H1 (cell line): ENCODE measurements at regions not wholly inside any gene's neighbourhood (a gene's known extent, or its start where the extent isn't known, plus 50 kb on each side); places are given as distances from the start of the nearest gene placed in this dataset.

ENCODE experiments used
- EZH2 ChIP-seq: fragments of 200-600 bp; sonication (generic); IDR thresholded peaks from 2 replicates; pipeline ENCODE4 v1.7.1; 2012; ENCODE audit warnings: low read depth, mild to moderate bottlenecking, moderate library complexity, low read length, inconsistent platforms; ENCODE audit not compliant: severe bottlenecking
- GTF2F1 ChIP-seq: IDR thresholded peaks from 2 replicates; pipeline ENCODE4 v1.6.1; 2012; ENCODE audit warnings: low read depth, low read length, improper control_type of control experiment, borderline replicate concordance
- MAFK ChIP-seq: IDR thresholded peaks from 2 replicates; pipeline ENCODE4 v1.6.1; 2012; ENCODE audit warnings: low read depth, mild to moderate bottlenecking, improper control_type of control experiment, low read length
- POLR2A ChIP-seq, 2 experiments: IDR thresholded peaks; 1 replicate in 1 of 2; 2 replicates in 1 of 2; pipeline ENCODE4 v1.6.1; 2011; ENCODE audit warnings: low read depth in 2 of 2, low read length in 2 of 2, mild to moderate bottlenecking in 2 of 2; ENCODE audit errors: control extremely low read depth in 1 of 2
- RAD21 ChIP-seq, 2 experiments: IDR thresholded peaks in 1 of 2; conservative IDR thresholded peaks in 1 of 2; 2 replicates each; pipeline ENCODE4 v1.6.1; 2011; ENCODE audit warnings: low read depth in 2 of 2, low read length in 2 of 2, improper control_type of control experiment in 1 of 2, inconsistent platforms in 1 of 2, mild to moderate bottlenecking in 1 of 2, moderate library complexity in 1 of 2
- SP2 ChIP-seq: IDR thresholded peaks from 2 replicates; pipeline ENCODE4 v1.6.1; 2012; ENCODE audit warnings: mild to moderate bottlenecking, low read length, inconsistent platforms
- TF ChIP-seq, protein P1 (sequence below), 3 experiments: IDR thresholded peaks; 1 replicate in 2 of 3; 2 replicates in 1 of 3; pipeline versions ENCODE4 v1.5.1 to v1.6.1; 2011; ENCODE audit warnings: low read length in 3 of 3, mild to moderate bottlenecking in 3 of 3, inconsistent platforms in 2 of 3, low read depth in 1 of 3, moderate library complexity in 1 of 3; ENCODE audit not compliant: insufficient read depth in 1 of 3; ENCODE audit errors: control extremely low read depth in 1 of 3

DNA sequence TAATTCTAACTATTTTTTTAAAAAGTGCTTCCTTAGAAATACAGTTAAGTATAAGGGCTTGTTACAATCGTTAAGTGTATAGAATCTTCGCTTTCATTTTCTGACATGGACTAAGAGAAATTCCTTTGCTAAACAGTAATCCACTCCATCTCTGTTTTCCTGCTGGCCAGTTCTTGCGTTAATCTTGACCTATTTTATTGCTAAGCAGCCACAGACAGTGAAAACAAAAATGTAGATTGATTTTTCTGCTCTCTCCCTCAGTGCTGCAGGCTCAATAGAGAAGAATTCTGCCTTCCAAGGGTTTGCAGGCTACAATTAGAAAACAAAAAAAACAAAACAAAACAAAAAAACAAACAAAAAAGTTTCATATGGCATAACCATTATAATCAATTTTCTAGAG is 310.4 kb upstream of the ADARB2 start:
- TF ChIP-seq, protein P1, sequence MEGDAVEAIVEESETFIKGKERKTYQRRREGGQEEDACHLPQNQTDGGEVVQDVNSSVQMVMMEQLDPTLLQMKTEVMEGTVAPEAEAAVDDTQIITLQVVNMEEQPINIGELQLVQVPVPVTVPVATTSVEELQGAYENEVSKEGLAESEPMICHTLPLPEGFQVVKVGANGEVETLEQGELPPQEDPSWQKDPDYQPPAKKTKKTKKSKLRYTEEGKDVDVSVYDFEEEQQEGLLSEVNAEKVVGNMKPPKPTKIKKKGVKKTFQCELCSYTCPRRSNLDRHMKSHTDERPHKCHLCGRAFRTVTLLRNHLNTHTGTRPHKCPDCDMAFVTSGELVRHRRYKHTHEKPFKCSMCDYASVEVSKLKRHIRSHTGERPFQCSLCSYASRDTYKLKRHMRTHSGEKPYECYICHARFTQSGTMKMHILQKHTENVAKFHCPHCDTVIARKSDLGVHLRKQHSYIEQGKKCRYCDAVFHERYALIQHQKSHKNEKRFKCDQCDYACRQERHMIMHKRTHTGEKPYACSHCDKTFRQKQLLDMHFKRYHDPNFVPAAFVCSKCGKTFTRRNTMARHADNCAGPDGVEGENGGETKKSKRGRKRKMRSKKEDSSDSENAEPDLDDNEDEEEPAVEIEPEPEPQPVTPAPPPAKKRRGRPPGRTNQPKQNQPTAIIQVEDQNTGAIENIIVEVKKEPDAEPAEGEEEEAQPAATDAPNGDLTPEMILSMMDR (IDR thresholded peaks at IDR 0.05; ENCODE audit: control extremely low read depth in 1 of 3, insufficient read depth in 1 of 3, low read depth in 1 of 3, low read length in 3 of 3), result no peak
- no peak for TF ChIP-seq GTF2F1
- TF ChIP-seq MAFK, result no peak
- no peak for TF ChIP-seq POLR2A (IDR thresholded peaks at IDR 0.05; ENCODE audit: control extremely low read depth in 1 of 2, low read depth in 2 of 2, low read length in 2 of 2)
- TF ChIP-seq RAD21 (IDR thresholded peaks at IDR 0.05 in 1 of 2, conservative IDR thresholded peaks at IDR 0.05 in 1 of 2; ENCODE audit: low read depth in 2 of 2, low read length in 2 of 2), result no peak
- TF ChIP-seq EZH2, result no peak
- TF ChIP-seq SP2, result no peak
